ENCODE measurements at regions not wholly inside any gene's neighbourhood (a gene's known extent, or its start where the extent isn't known, plus 50 kb on each side); places are given as distances from the start of the nearest gene placed in this dataset.
"Not testable (repeated sequence)": the region's sequence is repeated elsewhere in the genome, so short reads cannot be mapped to it uniquely, and the experiment has no call there.

GRCh38 chr11:23484146-23484545 is 623.9 kb upstream of the CCDC179 start:
- DNase-seq (ENCODE audit: low read depth), result not testable (repeated sequence)

- DNase-seq (ENCODE audit: low read depth), result not testable (repeated sequence)
Measured at GRCh38 chr11:23484618-23485017, 624.3 kb upstream of the CCDC179 start.

- DNase-seq (ENCODE audit: low read depth), result no peak
Measured at GRCh38 chr11:23490557-23491235, 630.4 kb upstream of the CCDC179 start.

GRCh38 chr11:23494981-23495380 is 634.7 kb upstream of the CCDC179 start:
- DNase-seq (ENCODE audit: low read depth), result no peak

- DNase-seq (ENCODE audit: low read depth), result no peak
Measured at GRCh38 chr11:23496340-23496739, 636.1 kb upstream of the CCDC179 start.

GRCh38 chr11:23497040-23497439 is 636.8 kb upstream of the CCDC179 start:
- no peak for DNase-seq (ENCODE audit: low read depth)

GRCh38 chr11:23502389-23502788 is 642.1 kb upstream of the CCDC179 start:
- DNase-seq (ENCODE audit: low read depth), result no peak

- DNase-seq (ENCODE audit: low read depth), result no peak
Measured at GRCh38 chr11:23502826-23503225, 642.6 kb upstream of the CCDC179 start.

- DNase-seq (ENCODE audit: low read depth), result no peak
Measured at GRCh38 chr11:23509023-23509422, 648.7 kb upstream of the CCDC179 start.

GRCh38 chr11:23509821-23510220 is 649.5 kb upstream of the CCDC179 start:
- no peak for DNase-seq (ENCODE audit: low read depth)

GRCh38 chr11:23519194-23519593 is 658.9 kb upstream of the CCDC179 start:
- DNase-seq (ENCODE audit: low read depth), result no peak

GRCh38 chr11:23520226-23520960 is 660.1 kb upstream of the CCDC179 start:
- no peak for DNase-seq (ENCODE audit: low read depth)

- no peak for DNase-seq (ENCODE audit: low read depth)
Measured at GRCh38 chr11:23536907-23537306, 676.6 kb upstream of the CCDC179 start.

GRCh38 chr11:23539556-23539955 is 679.3 kb upstream of the CCDC179 start:
- no peak for DNase-seq (ENCODE audit: low read depth)

GRCh38 chr11:23540101-23540561 is 679.9 kb upstream of the CCDC179 start:
- no peak for DNase-seq (ENCODE audit: low read depth)

- no peak for DNase-seq (ENCODE audit: low read depth)
Measured at GRCh38 chr11:23542189-23542588, 681.9 kb upstream of the CCDC179 start.

GRCh38 chr11:23542816-23543215 is 682.5 kb upstream of the CCDC179 start:
- no peak for DNase-seq (ENCODE audit: low read depth)

GRCh38 chr11:23543651-23544222 is 683.5 kb upstream of the CCDC179 start:
- DNase-seq (ENCODE audit: low read depth), result no peak

GRCh38 chr11:23551706-23552105 is 691.4 kb upstream of the CCDC179 start:
- DNase-seq (ENCODE audit: low read depth), result no peak

- no peak for DNase-seq (ENCODE audit: low read depth)
Measured at GRCh38 chr11:23554002-23554401, 693.7 kb upstream of the CCDC179 start.

- DNase-seq (ENCODE audit: low read depth), result no peak
Measured at GRCh38 chr11:23555085-23555484, 694.8 kb upstream of the CCDC179 start.

- DNase-seq (ENCODE audit: low read depth), result no peak
Measured at GRCh38 chr11:23556163-23556750, 696.0 kb upstream of the CCDC179 start.

GRCh38 chr11:23563591-23563990 is 703.3 kb upstream of the CCDC179 start:
- DNase-seq (ENCODE audit: low read depth), result no peak

All from CMK (cell line).